ENCODE measurements at regions not wholly inside any gene's neighbourhood (a gene's known extent, or its start where the extent isn't known, plus 50 kb on each side); places are given as distances from the start of the nearest gene placed in this dataset.

DNA sequence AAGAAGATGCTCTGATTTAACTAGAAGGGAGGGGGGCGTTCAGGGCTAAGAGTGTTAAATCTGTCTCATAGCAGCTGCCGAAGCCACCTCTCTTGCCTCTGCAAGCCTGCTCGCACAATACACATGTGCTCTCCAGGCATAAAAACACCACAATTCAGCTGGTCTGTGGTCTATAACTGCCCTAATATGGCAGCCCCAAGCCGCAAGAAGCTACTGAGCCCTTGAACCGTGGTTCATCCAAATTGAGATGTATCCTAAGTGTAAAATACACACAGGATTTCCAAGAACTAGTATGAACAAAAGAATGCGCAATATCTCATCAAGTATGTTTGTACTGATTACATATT, 70.8 kb upstream of the FGFR2 start:
- TF ChIP-seq CTCF (IDR thresholded peaks at IDR 0.05) (no peak), POLR2AphosphoS5 (IDR thresholded peaks at IDR 0.05) (no peak)

All from breast epithelium (tissue), 3 donors.